Neural cell (in vitro differentiated cells): ENCODE measurements at regions not wholly inside any gene's neighbourhood (a gene's known extent, or its start where the extent isn't known, plus 50 kb on each side); places are given as distances from the start of the nearest gene placed in this dataset.

Source experiments
- H2AFZ ChIP-seq: fragments of 200-600, 300-800 bp; sonication (generic), shearing (Covaris generic); 2 replicates; pipeline ENCODE4 v1.6.0; 2014; ENCODE audit warnings: low read depth, mild to moderate bottlenecking, antibody characterized with exemption, low read length, moderate library complexity
- H3F3A ChIP-seq: fragments of 200-600 bp; shearing (Covaris generic); 2 replicates; pipeline ENCODE4 v1.6.1; 2016; ENCODE audit warnings: mild to moderate bottlenecking, moderate library complexity, mixed read lengths, antibody characterized with exemption, low read length; ENCODE audit not compliant: insufficient read depth, poor library complexity, severe bottlenecking
- H3K27ac ChIP-seq: fragments of 200-600, 300-800 bp; sonication (generic), shearing (Covaris generic); 2 replicates; pipeline ENCODE4 v1.5.1; 2014; ENCODE audit warnings: mild to moderate bottlenecking, low read length, moderate library complexity
- H3K27me3 ChIP-seq: fragments of 300-800, 200-600 bp; sonication (generic), shearing (Covaris generic); 2 replicates; pipeline ENCODE4 v1.6.0; 2014; ENCODE audit warnings: mild to moderate bottlenecking, low read depth, low read length, moderate library complexity; ENCODE audit not compliant: insufficient read depth
- H3K36me3 ChIP-seq: fragments of 300-800, 200-600 bp; sonication (generic), shearing (Covaris generic); 2 replicates; pipeline ENCODE4 v1.5.1; 2014; ENCODE audit warnings: mild to moderate bottlenecking, antibody characterized with exemption, low read length, moderate library complexity; ENCODE audit not compliant: insufficient read depth
- H3K4me2 ChIP-seq: fragments of 300-800, 200-600 bp; sonication (generic), shearing (Covaris generic); 2 replicates; pipeline ENCODE4 v1.6.0; 2014; ENCODE audit warnings: mild to moderate bottlenecking, low read length
- H3K4me3 ChIP-seq: fragments of 300-800, 200-600 bp; sonication (generic), shearing (Covaris generic); 2 replicates; pipeline ENCODE4 v1.5.1; 2014; ENCODE audit warnings: mild to moderate bottlenecking, low read length, moderate library complexity
- H3K79me2 ChIP-seq: fragments of 200-600 bp; shearing (Covaris generic); replicated peaks from 2 replicates; pipeline ENCODE4 v1.6.0; 2014; ENCODE audit warnings: mild to moderate bottlenecking, low read length, moderate library complexity; ENCODE audit not compliant: insufficient read depth
- H3K9ac ChIP-seq: fragments of 300-800, 200-600 bp; sonication (generic), shearing (Covaris generic); 2 replicates; pipeline ENCODE4 v1.6.1; 2016; ENCODE audit warnings: mild to moderate bottlenecking, low read length, mixed read lengths
- H3K9me2 ChIP-seq: fragments of 200-600 bp; shearing (Covaris generic); 2 replicates; pipeline ENCODE4 v1.6.1; 2016; ENCODE audit warnings: mild to moderate bottlenecking, low read length, mixed read lengths; ENCODE audit not compliant: insufficient read depth
- H3K9me3 ChIP-seq: fragments of 200-600, 300-800 bp; sonication (generic), shearing (Covaris generic); 2 replicates; pipeline ENCODE4 v1.6.1; 2016; ENCODE audit warnings: mild to moderate bottlenecking, mixed run types, low read length, moderate library complexity, mixed read lengths
- H4K20me1 ChIP-seq: fragments of 200-600 bp; shearing (Covaris generic); 2 replicates; pipeline ENCODE4 v1.6.1; 2016; ENCODE audit warnings: mild to moderate bottlenecking, mixed run types; ENCODE audit not compliant: insufficient read depth
- CTCF ChIP-seq: fragments of 450-650 bp; IDR thresholded peaks from 2 replicates; pipeline ENCODE4 v1.5.1; 2014; ENCODE audit warnings: antibody characterized with exemption, mild to moderate bottlenecking, moderate library complexity; ENCODE audit not compliant: poor library complexity, severe bottlenecking
- EP300 ChIP-seq: fragments of 450-650 bp; conservative IDR thresholded peaks from 2 replicates; pipeline ENCODE4 v1.6.1; 2014; ENCODE audit warnings: antibody characterized with exemption, mild to moderate bottlenecking, moderate library complexity; ENCODE audit not compliant: poor library complexity, severe bottlenecking
- EZH2 ChIP-seq: fragments of 200-600, 300-800 bp; shearing (Covaris generic), sonication (generic); IDR thresholded peaks from 2 replicates; pipeline ENCODE4 v1.6.1; 2014; ENCODE audit warnings: antibody characterized with exemption, low read length, borderline replicate concordance, mild to moderate bottlenecking; ENCODE audit not compliant: insufficient read depth, poor library complexity, severe bottlenecking
- MXI1 ChIP-seq: fragments of 450-650 bp; conservative IDR thresholded peaks from 2 replicates; pipeline ENCODE4 v1.6.1; 2014; ENCODE audit warnings: antibody characterized with exemption, mild to moderate bottlenecking; ENCODE audit not compliant: poor library complexity, severe bottlenecking
- POLR2AphosphoS5 ChIP-seq: IDR thresholded peaks from 2 replicates; pipeline ENCODE4 v1.6.1; 2012
- RAD21 ChIP-seq: fragments of 450-650 bp; conservative IDR thresholded peaks from 2 replicates; pipeline ENCODE4 v1.6.1; 2014; ENCODE audit warnings: antibody characterized with exemption, mild to moderate bottlenecking, moderate library complexity
- SMC3 ChIP-seq: fragments of 450-650 bp; conservative IDR thresholded peaks from 2 replicates; pipeline ENCODE4 v1.6.1; 2014; ENCODE audit warnings: antibody characterized with exemption, mild to moderate bottlenecking, moderate library complexity; ENCODE audit not compliant: poor library complexity
- TAF1 ChIP-seq: IDR thresholded peaks from 2 replicates; pipeline ENCODE4 v1.6.1; 2012; ENCODE audit warnings: low read depth
- TF ChIP-seq, protein P1 (sequence below): IDR thresholded peaks from 2 replicates; pipeline ENCODE4 v1.6.1; 2012; ENCODE audit warnings: borderline replicate concordance

GRCh38 chr22:49267996-49268395, 559.7 kb downstream of the BRD1 start:
- Histone ChIP-seq H3K9me2 (no peaks in the 10 kb centered on the region), H3K9me3 (no peaks in the 10 kb centered on the region), H3K27ac (no peak overlapping the region), H3K9ac (no peak overlapping the region), H2AFZ (no peak overlapping the region), H3K79me2 (no peaks in the 10 kb centered on the region), H3F3A (no peaks in the 10 kb centered on the region), H3K27me3 (no peaks in the 10 kb centered on the region), H4K20me1 (no peaks in the 10 kb centered on the region), H3K4me2 (no peak overlapping the region), H3K4me3 (no peak overlapping the region), H3K36me3 (no peaks in the 10 kb centered on the region)
- TF ChIP-seq SMC3 (no peak), POLR2AphosphoS5 (no peak), MXI1 (no peak), EZH2 (no peak), CTCF (no peak), RAD21 (no peak), EP300 (no peak), TAF1 (no peak)
- TF ChIP-seq, protein P1, sequence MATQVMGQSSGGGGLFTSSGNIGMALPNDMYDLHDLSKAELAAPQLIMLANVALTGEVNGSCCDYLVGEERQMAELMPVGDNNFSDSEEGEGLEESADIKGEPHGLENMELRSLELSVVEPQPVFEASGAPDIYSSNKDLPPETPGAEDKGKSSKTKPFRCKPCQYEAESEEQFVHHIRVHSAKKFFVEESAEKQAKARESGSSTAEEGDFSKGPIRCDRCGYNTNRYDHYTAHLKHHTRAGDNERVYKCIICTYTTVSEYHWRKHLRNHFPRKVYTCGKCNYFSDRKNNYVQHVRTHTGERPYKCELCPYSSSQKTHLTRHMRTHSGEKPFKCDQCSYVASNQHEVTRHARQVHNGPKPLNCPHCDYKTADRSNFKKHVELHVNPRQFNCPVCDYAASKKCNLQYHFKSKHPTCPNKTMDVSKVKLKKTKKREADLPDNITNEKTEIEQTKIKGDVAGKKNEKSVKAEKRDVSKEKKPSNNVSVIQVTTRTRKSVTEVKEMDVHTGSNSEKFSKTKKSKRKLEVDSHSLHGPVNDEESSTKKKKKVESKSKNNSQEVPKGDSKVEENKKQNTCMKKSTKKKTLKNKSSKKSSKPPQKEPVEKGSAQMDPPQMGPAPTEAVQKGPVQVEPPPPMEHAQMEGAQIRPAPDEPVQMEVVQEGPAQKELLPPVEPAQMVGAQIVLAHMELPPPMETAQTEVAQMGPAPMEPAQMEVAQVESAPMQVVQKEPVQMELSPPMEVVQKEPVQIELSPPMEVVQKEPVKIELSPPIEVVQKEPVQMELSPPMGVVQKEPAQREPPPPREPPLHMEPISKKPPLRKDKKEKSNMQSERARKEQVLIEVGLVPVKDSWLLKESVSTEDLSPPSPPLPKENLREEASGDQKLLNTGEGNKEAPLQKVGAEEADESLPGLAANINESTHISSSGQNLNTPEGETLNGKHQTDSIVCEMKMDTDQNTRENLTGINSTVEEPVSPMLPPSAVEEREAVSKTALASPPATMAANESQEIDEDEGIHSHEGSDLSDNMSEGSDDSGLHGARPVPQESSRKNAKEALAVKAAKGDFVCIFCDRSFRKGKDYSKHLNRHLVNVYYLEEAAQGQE, result no peak

DNA sequence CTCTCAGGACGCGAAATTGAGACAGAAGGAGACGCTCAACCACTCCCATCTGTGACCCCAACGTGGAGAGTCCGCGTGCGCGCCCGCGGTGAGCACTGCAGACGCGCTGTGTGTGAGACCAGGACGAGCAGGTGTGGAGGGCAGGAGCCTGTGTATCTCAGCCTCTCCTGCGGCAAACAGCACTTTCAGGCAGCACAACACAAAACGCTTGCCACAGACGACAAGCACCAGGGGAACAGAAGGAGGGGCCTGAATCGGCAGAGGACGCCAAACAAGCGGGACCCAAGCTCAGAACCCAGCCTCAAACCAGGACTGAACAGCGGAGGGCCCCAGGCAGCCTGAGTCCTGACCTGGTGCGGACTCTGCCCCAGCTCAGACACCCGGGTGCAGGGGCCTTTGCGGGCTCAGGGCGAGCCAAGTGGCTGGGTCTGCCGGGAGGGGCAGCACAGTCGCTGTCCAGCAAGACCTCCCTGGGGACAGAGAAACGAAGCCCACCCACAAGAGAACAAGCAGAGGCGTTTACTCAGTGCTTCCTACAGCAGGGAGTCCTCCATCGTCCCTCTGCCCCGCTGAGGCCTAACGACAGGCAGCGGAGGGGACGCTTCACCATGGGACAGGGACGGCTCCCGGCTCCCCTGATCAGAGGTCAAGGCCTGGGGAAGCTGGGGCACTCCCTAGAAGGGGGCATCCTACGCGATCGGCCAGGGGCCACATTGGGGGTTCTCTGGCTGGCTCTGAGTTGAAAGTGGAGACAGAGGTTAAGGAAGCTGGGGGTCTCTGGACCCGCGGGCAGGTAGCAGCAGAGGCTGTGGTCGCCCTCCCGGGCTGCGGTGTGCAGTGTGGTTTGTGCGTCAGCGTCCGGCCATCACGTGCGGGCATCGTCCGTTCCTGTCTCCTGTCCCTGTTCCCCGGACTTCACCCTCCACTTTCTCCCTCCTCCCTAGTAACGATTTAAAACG, 560.8 kb downstream of the BRD1 start:
- Histone ChIP-seq H4K20me1 (no peaks in the 10 kb centered on the region), H3K27ac (no peak overlapping the region), H2AFZ (no peak overlapping the region), H3F3A (no peaks in the 10 kb centered on the region), H3K9ac (no peak overlapping the region), H3K9me3 (no peaks in the 10 kb centered on the region), H3K9me2 (no peaks in the 10 kb centered on the region), H3K4me3 (no peak overlapping the region), H3K79me2 (no peaks in the 10 kb centered on the region), H3K27me3 (no peaks in the 10 kb centered on the region), H3K36me3 (no peaks in the 10 kb centered on the region), H3K4me2 (no peak overlapping the region)
- TF ChIP-seq EZH2 (no peak), SMC3 (no peak), TAF1 (no peak)
- TF ChIP-seq, protein P1, result no peak
